ENCODE measurements at regions not wholly inside any gene's neighbourhood (a gene's known extent, or its start where the extent isn't known, plus 50 kb on each side); places are given as distances from the start of the nearest gene placed in this dataset.

GRCh38 chr10:85039311-85039710 is 710.9 kb downstream of the CCSER2 start:
- TF ChIP-seq CTCF (IDR thresholded peaks at IDR 0.05) (no peak), POLR2A (IDR thresholded peaks at IDR 0.05) (no peak), EP300 (IDR thresholded peaks at IDR 0.05) (no peak)
